AG09319 (cell line): ENCODE measurements at regions not wholly inside any gene's neighbourhood (a gene's known extent, or its start where the extent isn't known, plus 50 kb on each side); places are given as distances from the start of the nearest gene placed in this dataset.

ENCODE experiments used
- DNase-seq: peaks from one replicate; pipeline ENCODE4 v3.0.0-alpha.2; 2010; ENCODE audit warnings: low read depth; ENCODE audit errors: extremely low read depth
- TF ChIP-seq, protein P1 (sequence below): IDR thresholded peaks from 2 replicates; pipeline ENCODE4 v1.5.1; 2011; ENCODE audit warnings: low read depth, mild to moderate bottlenecking, inconsistent platforms, low read length, moderate library complexity

DNA sequence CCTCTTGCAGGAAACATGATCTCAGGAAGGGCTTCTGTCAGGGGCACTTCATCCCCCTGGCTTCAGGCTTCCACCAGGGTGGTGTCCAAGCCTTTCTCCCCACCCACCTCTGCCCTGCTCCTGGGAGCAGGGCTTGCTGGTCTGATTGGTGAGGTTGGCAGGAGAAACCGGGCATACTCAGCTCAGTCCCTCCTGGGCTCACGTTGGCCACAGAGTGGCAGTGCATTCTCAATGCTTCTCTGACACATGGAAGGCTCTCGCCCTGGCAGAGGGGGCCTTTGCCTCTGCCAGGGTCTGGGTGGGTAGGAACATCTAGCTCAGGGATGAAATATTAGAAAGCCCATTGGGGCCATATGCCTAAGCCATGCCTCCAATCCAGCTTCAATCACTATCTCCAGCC is 142.8 kb downstream of the AXIN2 start:
- TF ChIP-seq, protein P1, sequence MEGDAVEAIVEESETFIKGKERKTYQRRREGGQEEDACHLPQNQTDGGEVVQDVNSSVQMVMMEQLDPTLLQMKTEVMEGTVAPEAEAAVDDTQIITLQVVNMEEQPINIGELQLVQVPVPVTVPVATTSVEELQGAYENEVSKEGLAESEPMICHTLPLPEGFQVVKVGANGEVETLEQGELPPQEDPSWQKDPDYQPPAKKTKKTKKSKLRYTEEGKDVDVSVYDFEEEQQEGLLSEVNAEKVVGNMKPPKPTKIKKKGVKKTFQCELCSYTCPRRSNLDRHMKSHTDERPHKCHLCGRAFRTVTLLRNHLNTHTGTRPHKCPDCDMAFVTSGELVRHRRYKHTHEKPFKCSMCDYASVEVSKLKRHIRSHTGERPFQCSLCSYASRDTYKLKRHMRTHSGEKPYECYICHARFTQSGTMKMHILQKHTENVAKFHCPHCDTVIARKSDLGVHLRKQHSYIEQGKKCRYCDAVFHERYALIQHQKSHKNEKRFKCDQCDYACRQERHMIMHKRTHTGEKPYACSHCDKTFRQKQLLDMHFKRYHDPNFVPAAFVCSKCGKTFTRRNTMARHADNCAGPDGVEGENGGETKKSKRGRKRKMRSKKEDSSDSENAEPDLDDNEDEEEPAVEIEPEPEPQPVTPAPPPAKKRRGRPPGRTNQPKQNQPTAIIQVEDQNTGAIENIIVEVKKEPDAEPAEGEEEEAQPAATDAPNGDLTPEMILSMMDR = no peak
- no peak for DNase-seq

DNA sequence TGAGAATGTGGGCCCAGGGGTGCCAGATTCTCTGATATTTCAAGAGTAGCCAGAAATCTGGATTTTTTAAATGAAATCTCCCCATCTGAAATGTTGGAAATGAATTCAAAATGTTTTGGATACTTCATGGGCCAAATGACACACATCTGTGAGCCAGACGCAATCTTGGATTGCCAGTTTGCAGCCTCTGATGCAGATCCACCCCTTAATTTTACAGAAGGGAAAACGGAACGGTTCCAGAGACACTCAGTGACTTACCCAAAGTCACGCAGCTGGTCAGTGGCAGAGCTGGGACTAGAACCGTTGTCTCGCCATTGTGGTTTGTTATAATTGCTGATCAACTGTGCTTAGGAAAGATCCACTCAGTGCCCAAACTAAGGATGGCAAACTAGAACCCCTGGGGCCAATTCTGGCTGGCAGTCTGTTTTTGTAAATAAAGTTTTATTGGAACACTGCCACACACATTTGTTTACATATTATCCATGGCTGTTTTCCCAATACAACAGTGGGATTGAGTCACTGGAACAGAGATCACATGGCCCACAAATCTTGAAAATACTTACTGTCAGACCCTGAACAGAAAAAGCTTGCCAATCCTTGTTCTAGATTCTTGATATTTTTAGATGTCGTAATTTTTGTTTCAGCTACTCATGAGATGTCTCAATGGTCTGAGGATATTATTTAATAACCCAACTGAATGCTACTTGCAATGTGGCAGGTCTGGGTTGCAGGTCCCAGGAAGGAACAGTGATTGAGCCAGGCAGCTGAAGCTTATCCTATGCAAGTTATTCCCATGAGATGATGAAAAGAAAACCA is 143.8 kb downstream of the AXIN2 start:
- no peak for DNase-seq
- TF ChIP-seq, protein P1 = no peak; the same call in 1 of the 2 replicates

DNA sequence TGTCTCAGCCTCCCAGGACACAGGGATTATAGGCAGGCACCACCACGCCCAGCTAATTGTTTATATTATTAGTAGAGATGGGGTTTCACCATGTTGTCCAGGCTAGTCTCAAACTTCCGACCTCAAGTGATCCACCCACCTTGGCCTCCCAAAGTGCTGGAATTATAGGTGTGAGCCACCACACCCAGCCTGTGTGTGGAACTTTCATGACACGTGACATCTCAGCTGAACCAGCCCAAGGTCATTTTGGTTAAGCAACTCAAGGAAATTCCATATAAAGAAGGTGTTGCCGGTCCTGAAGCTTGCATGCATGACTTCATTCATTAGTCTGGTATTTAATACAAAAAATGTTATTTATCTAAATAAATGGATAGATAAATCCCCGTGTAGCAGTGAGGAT is 145.5 kb downstream of the AXIN2 start:
- TF ChIP-seq, protein P1 = no peak
- DNase-seq = no peak

DNA sequence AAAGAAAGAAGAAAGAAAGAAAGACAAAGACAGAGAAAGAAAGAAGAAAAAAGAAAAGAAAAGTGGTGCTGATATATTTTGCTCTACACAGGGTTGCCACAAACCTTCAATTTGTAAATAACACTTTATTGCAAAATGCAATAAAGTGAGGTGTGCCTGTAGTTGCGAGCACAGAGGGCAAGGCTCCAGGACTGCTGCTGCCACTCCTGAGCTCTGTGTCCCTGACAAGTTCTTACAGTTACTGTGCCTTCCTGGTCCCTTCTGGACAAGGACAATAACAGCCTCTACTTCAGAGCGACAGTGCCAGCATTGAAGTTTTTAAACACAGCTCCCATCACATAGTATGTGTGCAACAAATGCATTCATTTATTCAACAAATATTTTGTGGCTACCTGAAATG is 148.1 kb downstream of the AXIN2 start:
- TF ChIP-seq, protein P1 = no peak
- no peak for DNase-seq

DNA sequence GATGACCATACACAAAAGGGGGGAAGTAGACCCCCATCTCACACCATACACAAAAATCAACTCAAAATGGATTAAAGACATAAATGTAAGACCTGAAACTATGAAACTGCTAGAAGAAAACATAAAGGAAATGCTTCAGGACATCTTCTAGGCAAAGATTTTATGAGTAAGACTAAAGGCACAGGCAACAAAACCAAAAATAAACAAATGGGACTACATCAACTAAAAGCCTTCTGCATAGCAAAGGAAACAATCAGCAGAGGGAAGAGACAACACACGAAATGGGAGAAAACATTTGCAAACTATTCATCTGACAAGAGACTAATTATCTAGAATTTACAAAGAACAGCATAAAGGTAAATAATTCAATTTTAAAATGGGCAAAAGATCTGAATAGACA is 152.1 kb downstream of the AXIN2 start:
- TF ChIP-seq, protein P1 = no peak
- DNase-seq = no peak

DNA sequence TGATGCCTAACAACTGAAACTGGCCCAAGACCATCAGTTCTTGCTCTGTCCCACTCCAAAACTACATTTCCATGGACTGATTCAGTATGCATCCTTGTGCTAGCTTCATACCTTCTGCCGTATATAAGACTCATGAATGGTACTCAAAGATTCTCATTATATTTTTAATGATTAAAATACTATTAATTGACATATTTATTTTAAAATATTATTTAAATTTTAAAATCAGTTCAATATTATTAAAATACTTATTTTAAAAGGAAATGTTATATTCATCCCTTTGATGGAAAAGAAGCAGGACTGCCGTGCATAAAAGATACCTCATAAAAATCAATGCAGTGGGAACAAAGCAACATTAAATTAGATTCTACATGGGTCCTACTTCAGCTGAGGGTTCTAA is 153.4 kb downstream of the AXIN2 start:
- TF ChIP-seq, protein P1 = no peak
- no peak for DNase-seq

DNA sequence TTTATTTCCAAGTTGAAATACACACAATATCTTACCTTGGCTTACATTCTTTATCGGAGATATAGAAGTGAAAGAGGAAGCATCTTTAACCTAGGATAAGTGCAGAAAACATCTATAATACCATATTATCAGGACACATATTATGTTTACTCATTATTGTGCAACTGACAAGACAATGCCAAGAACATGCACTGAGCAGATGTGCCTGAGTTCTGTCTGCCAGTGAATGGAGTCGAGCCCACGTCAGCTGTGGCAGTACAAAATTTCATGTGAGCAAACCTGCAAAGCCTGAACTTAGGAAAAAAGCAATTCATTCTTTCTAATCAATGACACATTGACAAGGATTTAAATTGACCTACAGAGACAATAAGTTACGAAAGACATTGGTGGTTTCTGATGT is 154.4 kb downstream of the AXIN2 start:
- TF ChIP-seq, protein P1 = no peak
- DNase-seq = no peak
